Endothelial cell of umbilical vein (primary cell): ENCODE measurements at regions not wholly inside any gene's neighbourhood (a gene's known extent, or its start where the extent isn't known, plus 50 kb on each side); places are given as distances from the start of the nearest gene placed in this dataset.

Experiments used
- BruUV-seq: library from RNA; stranded (reverse); fragments of 400-500 nt; replicated peaks from 2 replicates; lab custom pipeline; 2021; lab: Mats Ljungman, UMichigan
- CTCF ChIA-PET: fragments of 300-600, 350-600 bp; sonication (Branson Sonifier 250); formaldehyde crosslinking; loops from one replicate; lab custom pipeline; 2021; ENCODE audit warnings: antibody characterized with exemption, inconsistent platforms; lab: Charles Lee
- POLR2A ChIA-PET: fragments of 300-600, 350-600 bp; sonication (Branson Sonifier 250); formaldehyde crosslinking; loops from one replicate; lab custom pipeline; 2021; ENCODE audit warnings: antibody characterized with exemption, inconsistent platforms; lab: Charles Lee
- DNase-seq: peaks from one replicate; pipeline ENCODE4 v3.0.0-alpha.2; 2011; ENCODE audit warnings: low read depth, low spot score
- FAIRE-seq: peaks from 2 replicates; lab custom pipeline; 2011; peaks lifted over from hg19 to GRCh38; lab: Jason Lieb, UNC
- H2AFZ ChIP-seq: 2 replicates; pipeline ENCODE4 v1.6.0; 2012; ENCODE audit warnings: low read depth, low read length, control low read depth, inconsistent platforms
- H3K27ac ChIP-seq: 2 replicates; pipeline ENCODE4 v1.5.1; 2011; ENCODE audit warnings: low read depth, mild to moderate bottlenecking, control low read depth, low read length, moderate library complexity; ENCODE audit not compliant: insufficient read depth
- H3K27me3 ChIP-seq, 2 experiments: 2 replicates each; pipeline versions ENCODE4 v1.6.0 to v1.6.1; 2011; ENCODE audit warnings: low read length in 2 of 2, mixed read lengths in 1 of 2; ENCODE audit not compliant: control insufficient read depth in 2 of 2, insufficient read depth in 2 of 2
- H3K36me3 ChIP-seq, 2 experiments: 2 replicates in 1 of 2; 3 replicates in 1 of 2; pipeline ENCODE4 v1.5.1; 2011; ENCODE audit warnings: low read length in 2 of 2, mild to moderate bottlenecking in 1 of 2, moderate library complexity in 1 of 2; ENCODE audit not compliant: control insufficient read depth in 2 of 2, insufficient read depth in 2 of 2; ENCODE audit errors: extremely low read depth in 1 of 2
- H3K4me1 ChIP-seq: 3 replicates; pipeline ENCODE4 v1.5.1; 2011; ENCODE audit warnings: mild to moderate bottlenecking, low read length; ENCODE audit not compliant: control insufficient read depth, insufficient read depth; ENCODE audit errors: extremely low read depth
- H3K4me2 ChIP-seq: 2 replicates; pipeline ENCODE4 v1.6.1; 2011; ENCODE audit warnings: low read length, control low read depth, mixed read lengths; ENCODE audit not compliant: insufficient read depth
- H3K4me3 ChIP-seq, 3 experiments: fragments of 200-600 bp in 1 of 3; sonication (generic), shearing (Covaris generic) in 1 of 3; replicated peaks in 1 of 3; 2 replicates each; pipeline ENCODE4 v1.5.1; 2011 to 2016; ENCODE audit warnings: control low read depth in 3 of 3, low read length in 3 of 3, mild to moderate bottlenecking in 2 of 3, inconsistent platforms in 1 of 3, low read depth in 1 of 3, moderate library complexity in 1 of 3; ENCODE audit not compliant: insufficient read depth in 1 of 3
- H3K79me2 ChIP-seq: 2 replicates; pipeline ENCODE4 v1.6.0; 2012; ENCODE audit warnings: low read length, inconsistent platforms; ENCODE audit not compliant: control insufficient read depth, insufficient read depth
- H3K9ac ChIP-seq: replicated peaks from 2 replicates; pipeline ENCODE3; 2011; ENCODE audit warnings: low read length, control low read depth; ENCODE audit not compliant: insufficient read depth; ENCODE audit errors: extremely low read depth
- H3K9me1 ChIP-seq: replicated peaks from 3 replicates; pipeline ENCODE4 v1.6.0; 2011; ENCODE audit warnings: mild to moderate bottlenecking, low read length; ENCODE audit not compliant: control insufficient read depth, insufficient read depth; ENCODE audit errors: extremely low read depth
- H3K9me3 ChIP-seq: replicated peaks from 2 replicates; pipeline ENCODE4 v1.5.1; 2012; ENCODE audit warnings: low read length, inconsistent platforms; ENCODE audit not compliant: control insufficient read depth, insufficient read depth
- H4K20me1 ChIP-seq: replicated peaks from 2 replicates; pipeline ENCODE3; 2011; ENCODE audit warnings: mild to moderate bottlenecking, low read length; ENCODE audit not compliant: control insufficient read depth, insufficient read depth; ENCODE audit errors: extremely low read depth
- CTCF ChIP-seq, 2 donors: IDR thresholded peaks; 1 replicate in 1 of 2; 2 replicates in 1 of 2; pipeline ENCODE4 v1.5.1; 2011; ENCODE audit warnings: low read length in 2 of 2, mild to moderate bottlenecking in 2 of 2, moderate library complexity in 2 of 2, control low read depth in 1 of 2, inconsistent platforms in 1 of 2, low read depth in 1 of 2; ENCODE audit not compliant: insufficient read depth in 1 of 2; ENCODE audit errors: extremely low read depth in 1 of 2
- EZH2 ChIP-seq: IDR thresholded peaks from 2 replicates; pipeline ENCODE4 v1.6.1; 2012; ENCODE audit warnings: borderline replicate concordance, low read depth, mild to moderate bottlenecking, moderate library complexity, low read length, inconsistent platforms; ENCODE audit not compliant: severe bottlenecking
- GATA2 ChIP-seq: IDR thresholded peaks from 2 replicates; pipeline ENCODE4 v1.7.0; 2011; ENCODE audit warnings: low read depth, mild to moderate bottlenecking, moderate library complexity, mixed read lengths, low read length; ENCODE audit not compliant: insufficient read length, insufficient read depth
- MAX ChIP-seq: IDR thresholded peaks from 2 replicates; pipeline ENCODE4 v1.6.1; 2011; ENCODE audit not compliant: insufficient read depth, insufficient read length
- POLR2A ChIP-seq: IDR thresholded peaks from 2 replicates; pipeline ENCODE4 v1.6.1; 2012; ENCODE audit warnings: low read depth, mild to moderate bottlenecking, control low read depth, low read length
- dilution Hi-C: fragments of 300-500 bp; cut with MboI; formaldehyde crosslinking; loops from one replicate; pipeline ENCODE4 v1.15.0; 2019; ENCODE audit warnings: low sequenced_read_pairs; ENCODE audit not compliant: extremely low pct_ligation_motif_present
- intact Hi-C: fragments of 100-400 bp; cut with micrococcal nuclease; formaldehyde crosslinking; loops from one replicate; pipeline ENCODE4 v1.10.0; 2022

GRCh38 chr13:40470660-40471059 is 195.8 kb downstream of the FOXO1 start:
- intact Hi-C loops (no loop called here), dilution Hi-C loops (no loop called here)
- no peaks in the 10 kb centered on the region for H3K9me3 ChIP-seq
- H3K4me3 ChIP-seq: no peak overlapping the region
- H3K9ac ChIP-seq: no peak overlapping the region
- no peaks in the 10 kb centered on the region for H3K4me1 ChIP-seq
- H2AFZ ChIP-seq: no peak overlapping the region
- TF ChIP-seq MAX: no peak
- no peak overlapping the region for H3K27ac ChIP-seq
- H4K20me1 ChIP-seq: no peaks in the 10 kb centered on the region
- H3K36me3 ChIP-seq: no peaks in the 10 kb centered on the region
- H3K9me1 ChIP-seq: no peaks in the 10 kb centered on the region
- H3K79me2 ChIP-seq: no peaks in the 10 kb centered on the region
- DNase-seq (no peak), FAIRE-seq (no peak)
- BruUV-seq: no TSS peak
- ChIA-PET CTCF (interaction anchor here (0.7 to 1.9 kb wide), 4 partner anchors 11 to 88 kb away, joined by 3 to 12 read pairs (median 3); no protein-coding TSS in a partner anchor), POLR2A (no interaction called here)
- no peak overlapping the region for H3K4me2 ChIP-seq
- no peaks in the 10 kb centered on the region for H3K27me3 ChIP-seq

- H3K27ac ChIP-seq: no peak overlapping the region
- H3K4me2 ChIP-seq: no peak overlapping the region
- CTCF ChIA-PET: interaction anchor here (0.7 kb wide), 1 partner anchor 15 kb away, joined by 3 read pairs; no protein-coding TSS in a partner anchor
- dilution Hi-C loops: no loop called here
- no peaks in the 10 kb centered on the region for H3K9me3 ChIP-seq
- H3K4me3 ChIP-seq: no peak overlapping the region
- no peak for TF ChIP-seq GATA2
- no peak for TF ChIP-seq CTCF (IDR thresholded peaks at IDR 0.05; ENCODE audit: extremely low read depth in 1 of 2, insufficient read depth in 1 of 2, low read depth in 1 of 2, low read length in 2 of 2)
- no peak for TF ChIP-seq EZH2
- TF ChIP-seq POLR2A: no peak
- no peaks in the 10 kb centered on the region for H3K9me1 ChIP-seq
- intact Hi-C loops: no loop called here
- no peaks in the 10 kb centered on the region for H4K20me1 ChIP-seq
- no peak overlapping the region for H2AFZ ChIP-seq
- no peaks in the 10 kb centered on the region for H3K36me3 ChIP-seq
- DNase-seq (no peak), FAIRE-seq (no peak)
- H3K4me1 ChIP-seq: no peaks in the 10 kb centered on the region
- H3K79me2 ChIP-seq: no peaks in the 10 kb centered on the region
- BruUV-seq: no TSS peak
- POLR2A ChIA-PET: no interaction called here
- H3K9ac ChIP-seq: no peak overlapping the region
- H3K27me3 ChIP-seq: no peaks in the 10 kb centered on the region
Measured at GRCh38 chr13:40471076-40471475, 195.4 kb downstream of the FOXO1 start.
